ENCODE measurements at regions not wholly inside any gene's neighbourhood (a gene's known extent, or its start where the extent isn't known, plus 50 kb on each side); places are given as distances from the start of the nearest gene placed in this dataset.

- TF ChIP-seq, protein P1, sequence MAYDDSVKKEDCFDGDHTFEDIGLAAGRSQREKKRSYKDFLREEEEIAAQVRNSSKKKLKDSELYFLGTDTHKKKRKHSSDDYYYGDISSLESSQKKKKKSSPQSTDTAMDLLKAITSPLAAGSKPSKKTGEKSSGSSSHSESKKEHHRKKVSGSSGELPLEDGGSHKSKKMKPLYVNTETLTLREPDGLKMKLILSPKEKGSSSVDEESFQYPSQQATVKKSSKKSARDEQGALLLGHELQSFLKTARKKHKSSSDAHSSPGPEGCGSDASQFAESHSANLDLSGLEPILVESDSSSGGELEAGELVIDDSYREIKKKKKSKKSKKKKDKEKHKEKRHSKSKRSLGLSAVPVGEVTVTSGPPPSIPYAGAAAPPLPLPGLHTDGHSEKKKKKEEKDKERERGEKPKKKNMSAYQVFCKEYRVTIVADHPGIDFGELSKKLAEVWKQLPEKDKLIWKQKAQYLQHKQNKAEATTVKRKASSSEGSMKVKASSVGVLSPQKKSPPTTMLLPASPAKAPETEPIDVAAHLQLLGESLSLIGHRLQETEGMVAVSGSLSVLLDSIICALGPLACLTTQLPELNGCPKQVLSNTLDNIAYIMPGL (CRISPR knock-in tag; IDR thresholded peaks at IDR 0.05; ENCODE audit: borderline replicate concordance): no peak
- TF ChIP-seq CTCF (IDR thresholded peaks at IDR 0.05): no peak
- no peak for TF ChIP-seq ZSCAN20 (CRISPR knock-in tag; IDR thresholded peaks at IDR 0.05)
- TF ChIP-seq POLR2A (IDR thresholded peaks at IDR 0.05; ENCODE audit: low read length): no peak
Measured at GRCh38 chr7:17159500-17160037, 138.9 kb upstream of the AHR start.
